HG03097 (cell line): ENCODE measurements at regions not wholly inside any gene's neighbourhood (a gene's known extent, or its start where the extent isn't known, plus 50 kb on each side); places are given as distances from the start of the nearest gene placed in this dataset.

Experiments used
- ATAC-seq: cut with Tn5 transposase; IDR thresholded peaks from one replicate; pipeline ENCODE4 v1.9.1; 2021; ENCODE audit not compliant: unreplicated experiment, low FRiP score

- ATAC-seq, result no peak
Observed at GRCh38 chr11:90844041-90844440, 621.2 kb upstream of the CHORDC1 start.

DNA sequence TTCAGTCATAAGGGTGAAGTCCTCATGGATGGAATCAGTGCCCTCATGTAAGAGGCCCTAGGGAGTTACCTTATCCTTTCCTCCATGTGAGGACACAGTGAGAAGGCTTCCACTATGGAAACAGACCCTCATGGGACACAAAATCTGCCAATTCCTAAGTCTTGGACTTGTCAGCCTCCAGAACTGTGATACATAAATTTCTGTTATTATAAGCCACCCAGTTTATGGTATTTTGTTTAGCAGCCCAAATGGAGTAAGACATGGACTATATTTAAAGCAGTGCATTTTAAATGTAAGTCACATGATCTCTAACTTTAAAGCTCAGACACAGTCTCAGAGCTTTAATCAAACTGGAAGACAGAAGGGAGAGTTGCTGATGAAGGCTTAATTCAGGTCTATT lies 619.8 kb upstream of the CHORDC1 start:
- ATAC-seq, result no peak

- ATAC-seq, result no peak
Observed at GRCh38 chr11:90840071-90840470, 617.2 kb upstream of the CHORDC1 start.

DNA sequence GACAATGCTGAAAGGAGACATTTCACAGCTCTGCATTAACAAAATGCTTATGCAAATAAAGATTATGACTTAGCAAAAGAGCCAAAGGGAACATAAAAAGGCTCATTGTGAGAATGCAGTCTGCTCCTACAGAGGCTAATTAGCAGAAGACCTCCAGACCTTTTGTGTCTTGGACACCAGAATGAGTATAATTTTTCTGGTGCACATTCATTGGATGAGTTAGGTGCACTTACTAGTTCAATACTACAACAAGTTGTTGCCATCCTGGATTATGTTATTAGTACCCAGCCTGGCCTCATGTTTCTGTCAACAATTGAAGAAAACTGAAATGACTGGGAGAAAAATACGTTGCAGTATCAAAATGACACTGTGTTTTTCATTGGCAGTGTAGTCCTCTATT lies 613.2 kb upstream of the CHORDC1 start:
- no peak for ATAC-seq

- no peak for ATAC-seq
Observed at GRCh38 chr11:90823446-90823845, 600.6 kb upstream of the CHORDC1 start.

DNA sequence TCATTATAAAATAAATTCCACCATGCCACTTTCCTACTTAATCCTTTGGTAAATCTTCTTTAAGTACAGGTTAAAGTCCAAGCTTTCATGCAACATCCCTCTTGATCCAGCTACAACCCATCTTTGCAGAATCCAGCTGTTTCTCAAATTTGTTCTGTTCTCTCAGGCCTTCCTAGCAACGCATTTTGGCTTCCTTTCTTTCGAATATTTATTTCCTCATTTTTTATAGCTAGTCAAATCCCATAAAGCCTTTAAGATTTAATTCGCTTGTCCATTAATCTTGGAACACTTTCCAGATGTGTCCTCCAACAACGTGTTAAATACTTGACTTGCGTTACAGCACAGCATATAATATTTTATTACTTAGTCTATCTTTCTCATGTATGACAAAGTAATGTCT lies 600.1 kb upstream of the CHORDC1 start:
- ATAC-seq, result no peak

DNA sequence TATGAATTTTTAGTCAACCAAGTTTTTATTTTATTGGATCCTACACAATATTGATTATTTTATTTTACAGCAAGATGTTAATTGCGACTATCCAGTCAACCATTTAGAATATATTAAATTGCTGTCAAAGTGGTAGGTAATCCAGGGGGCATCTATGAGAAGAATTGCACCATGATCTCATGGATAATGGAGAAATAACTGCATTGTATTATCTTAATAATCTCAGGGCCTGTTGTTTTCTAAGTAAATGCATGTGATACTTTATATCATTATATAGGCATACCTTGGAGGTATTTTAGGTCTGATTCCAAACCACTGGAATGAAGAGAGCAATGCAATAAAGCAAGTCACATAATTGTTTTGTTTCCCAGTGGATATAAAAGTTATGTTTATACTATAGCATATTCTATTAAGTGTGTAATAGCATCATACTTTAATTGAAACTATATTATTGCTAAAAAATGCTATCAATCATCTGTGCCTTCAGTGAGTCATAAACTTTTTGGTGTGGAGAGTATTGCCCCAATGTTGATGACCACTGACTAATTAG lies 595.4 kb upstream of the CHORDC1 start:
- ATAC-seq, result no peak

GRCh38 chr11:90809581-90809980 lies 586.7 kb upstream of the CHORDC1 start:
- no peak for ATAC-seq

- ATAC-seq, result no peak
Observed at GRCh38 chr11:90805172-90805571, 582.3 kb upstream of the CHORDC1 start.

GRCh38 chr11:90803831-90804230 lies 581.0 kb upstream of the CHORDC1 start:
- ATAC-seq, result no peak

- ATAC-seq, result no peak
Observed at GRCh38 chr11:90803366-90803765, 580.5 kb upstream of the CHORDC1 start.

- ATAC-seq, result no peak
Observed at GRCh38 chr11:90798769-90799168, 575.9 kb upstream of the CHORDC1 start.

GRCh38 chr11:90795746-90796145 lies 572.9 kb upstream of the CHORDC1 start:
- no peak for ATAC-seq

- no peak for ATAC-seq
Observed at GRCh38 chr11:90788961-90789360, 566.1 kb upstream of the CHORDC1 start.

GRCh38 chr11:90784241-90784814 lies 561.5 kb upstream of the CHORDC1 start:
- no peak for ATAC-seq

- ATAC-seq, result no peak
Observed at GRCh38 chr11:90783111-90783510, 560.3 kb upstream of the CHORDC1 start.

- ATAC-seq, result no peak
Observed at GRCh38 chr11:90779098-90779497, 556.2 kb upstream of the CHORDC1 start.

GRCh38 chr11:90775567-90776165 lies 552.8 kb upstream of the CHORDC1 start:
- no peak for ATAC-seq

DNA sequence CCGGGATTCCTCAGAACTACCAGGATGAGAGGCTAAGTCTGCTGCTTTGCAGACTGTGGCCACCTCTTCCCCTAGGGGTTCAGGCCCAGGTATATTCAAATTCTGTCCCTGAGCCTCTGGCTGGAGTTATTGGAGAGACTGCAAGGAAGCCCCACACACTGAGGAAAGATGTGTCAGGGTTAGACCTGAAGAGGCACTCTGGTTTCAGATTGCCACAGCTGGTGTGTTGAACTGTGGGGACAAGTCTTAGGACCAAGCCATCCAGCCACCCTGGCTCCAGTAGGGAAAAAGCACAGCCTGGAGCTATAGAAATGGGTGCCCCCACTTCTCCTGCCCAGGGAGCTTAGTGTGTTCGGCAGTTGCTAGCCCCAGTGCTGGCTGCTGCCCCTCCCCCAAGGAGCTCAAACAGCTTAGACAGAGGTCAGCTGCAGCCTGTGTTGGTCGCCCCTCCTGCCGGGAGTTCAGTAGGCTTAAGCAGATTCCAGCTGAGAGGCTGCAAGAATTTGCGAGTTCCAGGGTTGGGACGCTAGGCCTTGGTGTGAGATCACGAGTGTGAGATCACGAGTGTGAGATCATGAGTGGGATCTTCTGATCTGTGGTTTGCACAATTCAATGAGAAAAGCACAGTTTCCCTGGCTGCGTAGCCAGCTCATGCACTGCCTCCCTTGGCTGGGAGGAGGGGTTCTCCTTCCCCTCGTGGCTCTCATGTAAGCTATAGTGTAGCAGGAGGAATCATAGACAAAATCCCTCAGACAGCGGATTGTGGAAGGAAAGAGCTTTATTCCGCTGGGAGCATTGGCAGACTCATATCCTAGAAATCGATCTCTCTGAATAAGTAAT lies 552.1 kb upstream of the CHORDC1 start:
- ATAC-seq, result no peak

DNA sequence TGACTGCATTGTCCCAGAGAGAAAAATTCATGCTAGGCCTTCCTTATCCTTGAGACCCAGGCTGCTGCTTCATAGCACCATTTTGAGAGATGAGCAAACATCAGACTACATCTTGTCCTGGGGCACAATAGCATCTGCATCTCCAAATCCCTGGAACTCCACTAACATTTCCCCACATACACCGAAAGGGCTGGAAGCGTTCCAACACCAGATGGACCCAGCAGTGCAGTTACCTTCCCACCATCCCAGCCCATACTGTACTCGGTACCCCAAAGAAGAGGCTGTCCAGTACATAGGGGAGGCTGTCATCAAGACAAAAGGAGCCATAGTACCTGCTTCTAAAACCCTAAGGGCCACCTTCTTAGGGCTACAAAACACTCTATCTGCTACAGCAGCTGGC lies 547.2 kb upstream of the CHORDC1 start:
- ATAC-seq, result no peak

- no peak for ATAC-seq
Observed at GRCh38 chr11:90766121-90766520, 543.3 kb upstream of the CHORDC1 start.

- ATAC-seq, result no peak
Observed at GRCh38 chr11:90764691-90765090, 541.8 kb upstream of the CHORDC1 start.
